Skeletal muscle cell (primary cell): ENCODE measurements at regions not wholly inside any gene's neighbourhood (a gene's known extent, or its start where the extent isn't known, plus 50 kb on each side); places are given as distances from the start of the nearest gene placed in this dataset.

Source experiments
- DNase-seq: peaks from one replicate; pipeline ENCODE4 v3.0.0-alpha.2; 2010; ENCODE audit warnings: low read depth
- H3K4me3 ChIP-seq: 2 replicates; pipeline ENCODE4 v1.5.1; 2011; ENCODE audit warnings: low read depth, mild to moderate bottlenecking, control low read depth, low read length, moderate library complexity

DNA sequence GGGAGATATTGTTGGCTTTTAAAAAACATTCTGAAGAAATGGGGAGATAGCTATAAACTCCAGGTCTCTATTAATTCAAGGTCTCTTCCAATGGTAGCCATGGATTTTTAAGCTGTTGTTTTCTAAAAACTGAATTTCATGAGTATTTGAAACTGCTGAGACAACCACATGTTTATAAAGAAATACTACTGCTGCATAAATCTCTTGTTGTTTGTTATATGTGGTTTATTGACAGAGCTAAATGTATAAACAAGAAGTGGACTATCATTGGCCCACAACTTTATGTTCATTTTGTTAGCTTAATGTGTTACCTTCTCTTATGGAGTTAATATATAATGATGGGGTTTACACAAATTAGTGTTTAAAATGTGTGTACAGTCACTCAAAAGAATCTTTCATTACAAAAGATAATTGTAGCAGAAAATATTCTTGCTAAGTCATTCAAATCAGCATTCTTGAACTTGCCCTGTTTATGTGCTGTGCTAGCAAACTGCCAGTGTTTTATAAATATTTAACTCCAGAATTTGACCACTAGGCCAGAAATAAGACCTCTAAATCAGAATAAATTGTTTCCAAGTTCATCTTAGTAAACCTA lies 242.1 kb downstream of the TMX3 start:
- H3K4me3 ChIP-seq: no peak overlapping the region
- DNase-seq: no peak

GRCh38 chr18:68469049-68469625 lies 245.8 kb downstream of the TMX3 start:
- DNase-seq: no peak
- H3K4me3 ChIP-seq: no peak overlapping the region

- DNase-seq: no peak
- H3K4me3 ChIP-seq: no peak overlapping the region
Observed at GRCh38 chr18:68467957-68468356, 247.0 kb downstream of the TMX3 start.

DNA sequence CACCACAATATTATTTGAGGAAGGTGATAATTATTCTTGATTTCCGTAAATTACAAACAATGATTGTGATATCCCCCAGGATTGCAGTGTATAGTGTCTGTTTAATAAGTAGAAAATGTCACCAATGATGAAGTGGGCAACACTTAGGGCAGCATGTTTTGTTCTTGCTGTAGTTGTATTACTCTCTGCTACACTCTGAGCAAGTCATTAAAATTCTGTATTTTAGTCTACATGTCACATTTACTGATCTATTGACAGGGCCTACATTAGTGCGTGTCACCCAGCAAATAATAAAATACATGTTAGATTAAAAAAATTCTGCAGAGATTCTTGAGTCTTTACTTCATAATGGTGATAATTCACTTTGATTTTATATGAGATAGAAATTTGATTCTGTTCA lies 247.6 kb downstream of the TMX3 start:
- DNase-seq: no peak
- no peak overlapping the region for H3K4me3 ChIP-seq

DNA sequence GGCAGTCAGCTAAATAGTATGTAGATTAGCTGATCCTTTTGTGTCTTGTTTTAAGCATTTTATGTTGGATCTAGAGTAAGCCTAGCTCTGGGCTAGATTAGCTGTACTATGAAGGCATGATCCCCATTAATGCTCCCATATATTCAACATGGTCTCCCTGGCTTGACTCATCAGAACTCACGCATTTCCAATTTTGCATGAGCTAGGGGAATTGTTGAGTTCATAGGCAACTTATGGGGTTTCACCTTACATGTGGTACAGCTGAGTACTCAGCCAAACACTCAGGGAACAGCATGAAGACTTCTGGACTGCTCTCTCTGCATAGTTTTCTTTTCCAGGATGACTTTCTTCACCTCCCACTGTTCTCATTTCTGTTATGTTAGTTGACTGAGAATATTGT lies 248.2 kb downstream of the TMX3 start:
- H3K4me3 ChIP-seq: no peak overlapping the region
- DNase-seq: no peak

GRCh38 chr18:68462766-68463165 lies 252.1 kb downstream of the TMX3 start:
- no peak overlapping the region for H3K4me3 ChIP-seq
- DNase-seq: no peak

DNA sequence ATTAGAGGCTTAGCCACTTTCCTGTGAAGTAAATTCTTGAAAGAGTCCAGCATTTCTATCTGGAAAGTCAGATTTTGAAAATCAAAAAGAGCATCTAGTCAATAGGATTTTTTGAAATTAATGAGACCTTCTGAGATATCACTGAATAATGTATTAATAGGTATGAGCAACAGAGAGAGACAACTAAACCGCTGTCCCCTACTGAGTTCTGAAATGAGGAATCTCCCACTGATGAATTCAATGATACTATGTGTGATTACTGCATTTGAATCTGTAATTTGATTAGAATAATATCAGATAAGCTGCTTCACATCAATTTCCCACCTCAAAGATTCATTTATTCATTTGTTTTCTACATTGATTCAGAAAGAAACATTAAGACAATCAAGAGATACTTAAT lies 252.8 kb downstream of the TMX3 start:
- no peak for DNase-seq
- no peak overlapping the region for H3K4me3 ChIP-seq

DNA sequence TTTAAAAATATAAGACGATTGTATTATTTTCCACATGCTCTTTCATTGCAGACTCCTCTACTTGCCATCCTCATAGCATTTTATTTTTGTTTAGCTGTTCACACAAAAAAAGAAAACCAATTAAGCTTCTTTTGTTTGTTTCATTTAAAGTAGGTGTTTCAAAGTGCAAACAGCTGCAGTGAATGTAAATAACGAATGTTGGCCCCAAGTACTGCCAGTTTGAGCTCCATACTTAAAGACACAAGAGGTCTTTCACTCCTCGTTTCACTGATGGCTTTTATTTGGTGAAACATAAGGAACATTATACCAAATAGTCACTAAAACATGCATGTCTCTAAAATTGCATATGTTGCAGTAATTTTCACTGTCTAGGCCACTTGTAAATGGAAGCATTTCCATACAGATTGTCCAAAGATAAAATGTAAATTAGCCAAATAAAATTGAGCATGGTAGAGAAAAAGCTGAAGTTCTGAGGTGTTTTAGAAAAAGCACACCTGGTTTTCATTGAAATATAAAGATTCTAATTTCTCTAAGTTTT lies 253.4 kb downstream of the TMX3 start:
- DNase-seq: no peak
- H3K4me3 ChIP-seq: no peak overlapping the region

- no peak overlapping the region for H3K4me3 ChIP-seq
- DNase-seq: no peak
Observed at GRCh38 chr18:68459968-68460367, 254.9 kb downstream of the TMX3 start.

GRCh38 chr18:68456985-68457384 lies 257.9 kb downstream of the TMX3 start:
- H3K4me3 ChIP-seq: no peak overlapping the region
- DNase-seq: no peak

- H3K4me3 ChIP-seq: no peak overlapping the region
- no peak for DNase-seq
Observed at GRCh38 chr18:68455229-68455603, 259.7 kb downstream of the TMX3 start.

DNA sequence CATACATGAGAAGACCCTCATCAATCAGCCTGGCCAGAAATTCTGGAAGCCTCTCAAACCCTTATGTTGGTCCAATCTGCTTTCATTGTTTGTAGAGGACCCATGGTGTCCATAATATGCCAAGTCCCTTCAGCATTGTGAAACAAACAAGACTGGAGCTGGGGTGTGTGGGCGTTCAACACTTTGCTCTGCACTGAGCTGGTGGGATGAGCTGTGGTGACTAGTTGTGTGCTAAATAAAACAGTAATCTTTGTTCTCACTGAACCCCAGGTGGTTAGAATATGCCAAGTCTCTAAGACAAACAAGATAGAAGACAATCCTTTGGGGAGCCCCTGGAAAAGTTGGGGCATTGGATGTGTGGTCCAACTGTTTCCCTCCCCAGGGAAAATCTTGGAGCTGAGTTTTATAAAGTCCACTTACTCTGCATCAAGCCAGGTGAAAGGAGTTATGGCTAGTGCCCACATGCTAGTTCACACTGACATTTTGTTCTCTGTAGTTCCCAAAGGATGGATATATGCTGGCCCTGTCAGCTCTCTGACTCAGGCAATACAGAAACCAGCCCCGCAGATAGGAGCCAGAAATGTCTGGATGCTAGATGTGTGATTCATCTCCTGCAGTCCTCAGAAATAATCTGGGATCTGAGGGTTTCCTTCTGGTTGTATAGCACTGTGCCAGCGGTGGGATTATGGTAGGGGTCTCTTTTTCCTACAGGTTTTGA lies 260.2 kb downstream of the TMX3 start:
- peak; percentile 82 for DNase-seq

GRCh38 chr18:68449292-68449691 lies 265.6 kb downstream of the TMX3 start:
- peak; percentile 89 for DNase-seq
- no peak overlapping the region for H3K4me3 ChIP-seq

More for the DNA sequence above, 260.2 kb downstream of the TMX3 start:
- no peak overlapping the region for H3K4me3 ChIP-seq

DNA sequence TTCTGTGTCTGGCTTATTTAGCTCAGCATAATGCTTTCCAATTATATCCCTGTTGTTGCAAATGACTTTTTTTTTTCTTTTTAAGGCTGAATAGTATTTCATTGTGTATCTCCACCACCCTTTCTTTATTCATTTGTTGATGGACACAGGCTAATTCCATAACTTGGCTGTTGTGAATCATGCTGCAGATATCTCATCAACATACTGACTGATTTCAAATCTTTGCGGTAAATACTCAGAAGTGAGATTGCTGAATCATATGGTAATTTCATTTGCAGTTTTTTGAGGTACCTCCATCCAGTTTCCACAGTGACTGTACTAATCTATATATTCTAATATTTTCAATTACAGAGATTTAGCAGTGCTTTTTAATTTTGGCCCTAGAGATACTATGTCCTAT lies 266.2 kb downstream of the TMX3 start:
- H3K4me3 ChIP-seq: no peak overlapping the region
- DNase-seq: no peak

- no peak for DNase-seq
- H3K4me3 ChIP-seq: no peak overlapping the region
Observed at GRCh38 chr18:68447286-68447685, 267.6 kb downstream of the TMX3 start.

DNA sequence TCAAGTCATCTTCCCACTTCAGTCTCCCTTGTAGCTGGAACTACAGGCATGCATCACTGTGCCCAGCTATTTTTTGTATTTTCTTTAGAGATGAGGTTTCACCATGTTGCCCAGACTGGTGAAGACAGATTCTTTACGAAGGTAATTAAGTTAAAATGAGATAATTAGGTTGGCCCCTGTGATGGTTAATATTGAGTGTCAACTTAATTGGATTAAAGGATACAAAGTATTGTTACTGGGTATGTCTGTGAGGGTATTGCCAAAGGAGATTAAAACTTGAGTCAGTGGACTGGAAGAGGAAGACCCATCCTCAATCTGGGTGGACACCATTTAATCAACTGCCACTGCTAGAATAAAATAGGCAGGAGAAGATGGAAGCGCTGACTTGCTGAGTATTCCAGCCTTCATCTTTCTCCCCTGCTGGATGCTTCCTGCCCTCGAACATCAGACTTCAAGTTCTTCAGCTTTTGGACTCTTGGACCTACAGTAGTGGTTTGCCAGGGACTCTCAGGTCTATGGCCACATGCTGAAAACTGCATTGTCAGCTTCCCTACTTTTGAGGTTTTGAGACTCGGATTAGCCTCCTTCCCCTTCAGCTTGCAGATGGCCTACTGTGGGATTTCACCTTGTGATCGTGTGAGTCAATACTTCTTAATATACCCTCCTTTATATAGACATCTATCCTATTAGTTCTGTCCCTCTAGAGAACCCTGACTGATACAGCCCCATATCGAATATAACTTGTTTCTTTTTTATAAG lies 269.1 kb downstream of the TMX3 start:
- DNase-seq: no peak
- H3K4me3 ChIP-seq: no peak overlapping the region

- no peak for DNase-seq
Observed at GRCh38 chr18:68445136-68445535, 269.8 kb downstream of the TMX3 start.

GRCh38 chr18:68441241-68441640 lies 273.7 kb downstream of the TMX3 start:
- DNase-seq: no peak

More at GRCh38 chr18:68445136-68445535, 269.8 kb downstream of the TMX3 start:
- H3K4me3 ChIP-seq: no peak overlapping the region

DNA sequence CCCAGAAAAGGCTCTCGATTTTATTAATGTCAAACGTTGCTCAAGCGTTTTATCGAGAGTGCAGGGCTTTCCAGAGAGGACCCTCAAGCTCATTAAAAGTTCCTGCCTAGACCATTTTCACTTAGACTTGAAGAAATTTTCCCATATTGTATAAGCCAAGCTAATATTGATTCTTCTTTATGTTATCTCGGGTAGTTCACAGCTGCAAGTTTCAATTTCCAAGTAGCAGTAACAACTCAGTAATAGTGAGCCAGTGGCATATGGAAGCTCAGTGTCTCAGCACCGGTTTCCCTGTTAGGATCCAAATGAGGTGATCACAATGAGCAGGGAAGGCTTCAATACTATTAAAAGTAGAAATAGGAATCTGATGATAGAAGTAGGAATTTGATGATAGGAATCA lies 274.5 kb downstream of the TMX3 start:
- no peak overlapping the region for H3K4me3 ChIP-seq
- no peak for DNase-seq

More at GRCh38 chr18:68441241-68441640, 273.7 kb downstream of the TMX3 start:
- no peak overlapping the region for H3K4me3 ChIP-seq

GRCh38 chr18:68439642-68440041 lies 275.3 kb downstream of the TMX3 start:
- DNase-seq: no peak
- H3K4me3 ChIP-seq: no peak overlapping the region
